WERI-Rb-1 (cell line): ENCODE measurements at regions not wholly inside any gene's neighbourhood (a gene's known extent, or its start where the extent isn't known, plus 50 kb on each side); places are given as distances from the start of the nearest gene placed in this dataset.

ENCODE experiments used
- DNase-seq: peaks from one replicate; pipeline ENCODE4 v3.0.0-alpha.2; 2020
- H3K27ac ChIP-seq: fragments of 250-450 bp; sonication (Bioruptor Pico); 2 replicates; pipeline ENCODE4 v1.5.1; 2020; ENCODE audit warnings: mild to moderate bottlenecking, moderate library complexity
- H3K27me3 ChIP-seq: fragments of 250-450 bp; sonication (Bioruptor Pico); 2 replicates; pipeline ENCODE4 v1.5.1; 2021; ENCODE audit warnings: mild to moderate bottlenecking, low read depth, moderate library complexity; ENCODE audit not compliant: insufficient read depth, severe bottlenecking
- H3K36me3 ChIP-seq: fragments of 250-450 bp; sonication (Bioruptor Pico); 2 replicates; pipeline ENCODE4 v1.5.1; 2020; ENCODE audit warnings: mild to moderate bottlenecking, moderate library complexity
- H3K4me3 ChIP-seq: 2 replicates; pipeline ENCODE4 v1.5.1; 2011; ENCODE audit warnings: low read depth, mild to moderate bottlenecking, control low read depth, low read length
- H3K9me3 ChIP-seq: fragments of 250-450 bp; sonication (Bioruptor Pico); 2 replicates; pipeline ENCODE4 v1.5.1; 2021; ENCODE audit warnings: mild to moderate bottlenecking, moderate library complexity; ENCODE audit not compliant: severe bottlenecking
- TF ChIP-seq, protein P1 (sequence below): IDR thresholded peaks from 2 replicates; pipeline ENCODE4 v1.5.1; 2011; ENCODE audit warnings: low read depth, mild to moderate bottlenecking, control low read depth, inconsistent platforms, low read length

DNA sequence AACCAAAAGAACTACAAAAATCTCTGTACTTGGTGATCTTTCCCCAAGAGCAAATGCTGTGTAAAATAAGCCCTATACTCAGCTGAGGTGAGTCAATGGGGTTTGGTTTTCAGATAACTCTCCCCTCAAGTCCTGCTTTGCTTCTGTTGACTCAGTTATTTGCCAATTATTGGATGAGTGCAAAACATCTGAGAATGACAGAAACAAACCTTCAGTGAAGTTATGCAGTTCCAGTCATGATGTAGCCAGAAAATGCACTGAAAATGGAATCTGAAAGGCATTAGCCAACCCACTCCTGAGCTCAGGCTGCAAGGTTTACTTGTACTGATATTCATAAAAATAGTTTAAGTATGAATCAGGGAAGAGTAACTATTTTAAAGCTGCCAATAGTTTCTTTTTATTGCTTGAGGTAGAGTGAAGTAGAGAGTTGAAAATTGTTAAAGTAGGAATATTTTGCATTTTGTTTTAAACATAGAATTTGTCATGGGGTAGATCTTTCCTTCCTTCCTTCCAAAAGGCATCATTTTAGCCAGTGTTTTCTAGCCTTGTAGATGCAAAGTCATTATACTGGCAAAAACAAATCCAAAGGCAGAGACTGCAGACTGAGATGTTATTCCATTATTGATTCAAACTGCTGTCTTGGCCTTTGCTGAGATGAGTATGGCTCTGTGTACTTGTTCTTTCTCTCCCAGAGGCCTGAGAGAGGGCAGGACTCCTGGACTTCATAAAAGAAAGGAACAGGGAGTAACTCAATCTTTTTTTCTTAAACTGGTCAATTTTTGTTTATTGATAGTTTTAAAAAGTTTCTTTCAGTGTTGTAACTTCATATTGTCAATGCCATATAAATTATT is 215.3 kb downstream of the RND3 start:
- DNase-seq, result no peak
- no peak overlapping the region for H3K4me3 ChIP-seq
- TF ChIP-seq, protein P1, sequence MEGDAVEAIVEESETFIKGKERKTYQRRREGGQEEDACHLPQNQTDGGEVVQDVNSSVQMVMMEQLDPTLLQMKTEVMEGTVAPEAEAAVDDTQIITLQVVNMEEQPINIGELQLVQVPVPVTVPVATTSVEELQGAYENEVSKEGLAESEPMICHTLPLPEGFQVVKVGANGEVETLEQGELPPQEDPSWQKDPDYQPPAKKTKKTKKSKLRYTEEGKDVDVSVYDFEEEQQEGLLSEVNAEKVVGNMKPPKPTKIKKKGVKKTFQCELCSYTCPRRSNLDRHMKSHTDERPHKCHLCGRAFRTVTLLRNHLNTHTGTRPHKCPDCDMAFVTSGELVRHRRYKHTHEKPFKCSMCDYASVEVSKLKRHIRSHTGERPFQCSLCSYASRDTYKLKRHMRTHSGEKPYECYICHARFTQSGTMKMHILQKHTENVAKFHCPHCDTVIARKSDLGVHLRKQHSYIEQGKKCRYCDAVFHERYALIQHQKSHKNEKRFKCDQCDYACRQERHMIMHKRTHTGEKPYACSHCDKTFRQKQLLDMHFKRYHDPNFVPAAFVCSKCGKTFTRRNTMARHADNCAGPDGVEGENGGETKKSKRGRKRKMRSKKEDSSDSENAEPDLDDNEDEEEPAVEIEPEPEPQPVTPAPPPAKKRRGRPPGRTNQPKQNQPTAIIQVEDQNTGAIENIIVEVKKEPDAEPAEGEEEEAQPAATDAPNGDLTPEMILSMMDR, result no peak
- H3K27me3 ChIP-seq, result no peaks in the 10 kb centered on the region
- H3K36me3 ChIP-seq, result no peaks in the 10 kb centered on the region
- no peaks in the 10 kb centered on the region for H3K9me3 ChIP-seq
- no peak overlapping the region for H3K27ac ChIP-seq

DNA sequence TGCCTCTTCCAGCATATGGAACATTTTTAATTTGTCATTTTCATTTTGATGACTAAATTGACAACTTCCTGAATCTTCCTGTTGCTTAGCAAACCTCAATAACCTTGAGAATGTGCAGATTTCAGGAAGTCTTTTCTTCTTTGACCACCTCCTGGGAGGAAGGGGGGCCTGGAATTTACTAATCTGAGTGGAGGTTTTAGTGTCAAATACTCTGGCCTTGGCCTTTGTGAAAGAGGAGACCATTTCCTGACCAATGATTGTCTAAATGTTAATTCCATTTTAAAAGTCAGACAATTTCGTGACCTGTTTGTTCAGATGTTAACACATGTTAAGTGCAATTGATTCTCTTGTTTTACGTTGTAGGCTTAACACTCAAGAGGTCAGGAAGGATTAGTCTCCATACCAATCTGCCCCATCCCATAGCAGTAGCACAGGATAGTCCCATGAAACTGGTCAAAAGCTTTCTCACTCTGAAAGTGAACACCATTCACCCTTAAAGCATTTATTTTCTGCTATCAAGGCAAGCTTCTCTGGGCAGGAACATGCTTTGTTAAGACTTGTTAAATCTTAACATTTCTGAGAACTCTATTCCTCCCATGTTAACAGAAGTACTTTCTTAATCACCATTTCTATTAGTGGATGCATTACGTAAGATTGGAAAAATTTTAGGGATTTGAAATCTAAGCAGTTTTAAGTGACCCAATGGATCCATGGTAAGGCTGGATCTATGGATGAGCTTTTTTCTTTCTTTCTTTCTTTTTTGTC is 219.6 kb downstream of the RND3 start:
- no peak overlapping the region for H3K4me3 ChIP-seq
- H3K36me3 ChIP-seq, result no peaks in the 10 kb centered on the region
- H3K27me3 ChIP-seq, result no peaks in the 10 kb centered on the region
- no peaks in the 10 kb centered on the region for H3K9me3 ChIP-seq
- no peak overlapping the region for H3K27ac ChIP-seq
- no peak for DNase-seq
- TF ChIP-seq, protein P1, result no peak

DNA sequence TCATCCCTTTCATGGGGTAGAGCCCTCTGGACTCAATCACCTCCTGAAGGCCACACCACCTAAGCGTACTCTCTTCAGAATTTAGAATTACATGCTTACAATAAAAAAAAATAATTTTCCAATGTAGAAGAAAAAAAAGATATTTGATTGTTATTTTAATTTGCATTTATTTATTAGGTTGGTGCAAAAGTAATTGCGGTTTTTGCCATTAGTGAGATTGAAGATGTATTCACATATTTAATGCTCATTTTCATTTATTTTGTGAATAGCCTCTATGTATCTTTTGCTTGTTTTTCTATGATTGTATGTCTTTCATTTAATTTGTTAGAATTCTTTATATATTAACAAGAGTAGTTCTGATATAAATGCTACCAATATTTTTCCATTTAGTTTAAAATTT is 220.5 kb downstream of the RND3 start:
- no peaks in the 10 kb centered on the region for H3K36me3 ChIP-seq
- no peak overlapping the region for H3K4me3 ChIP-seq
- no peaks in the 10 kb centered on the region for H3K9me3 ChIP-seq
- H3K27me3 ChIP-seq, result no peaks in the 10 kb centered on the region
- TF ChIP-seq, protein P1, result no peak
- H3K27ac ChIP-seq, result no peak overlapping the region
- no peak for DNase-seq

DNA sequence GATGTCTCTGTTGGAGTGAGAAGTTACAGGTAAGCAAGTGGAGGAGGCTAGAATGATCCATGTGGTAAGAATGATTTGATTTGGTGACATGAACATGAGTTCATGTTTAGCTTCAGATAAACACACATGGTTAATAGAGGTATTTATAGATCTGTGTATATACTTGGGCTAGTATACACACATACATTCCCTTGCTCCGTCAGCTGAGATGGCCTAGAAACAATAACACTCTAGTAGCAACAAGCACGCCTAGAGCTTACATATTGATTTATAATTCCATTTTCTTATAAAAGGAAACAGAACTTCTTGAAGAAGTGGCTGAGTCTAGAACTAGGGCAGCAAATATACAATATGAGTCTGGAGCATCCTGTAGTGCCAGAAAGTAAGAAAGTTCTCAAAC is 223.0 kb downstream of the RND3 start:
- H3K4me3 ChIP-seq, result no peak overlapping the region
- H3K27me3 ChIP-seq, result no peaks in the 10 kb centered on the region
- no peak overlapping the region for H3K27ac ChIP-seq
- TF ChIP-seq, protein P1, result no peak
- H3K9me3 ChIP-seq, result no peaks in the 10 kb centered on the region
- no peak for DNase-seq
- H3K36me3 ChIP-seq, result no peaks in the 10 kb centered on the region

DNA sequence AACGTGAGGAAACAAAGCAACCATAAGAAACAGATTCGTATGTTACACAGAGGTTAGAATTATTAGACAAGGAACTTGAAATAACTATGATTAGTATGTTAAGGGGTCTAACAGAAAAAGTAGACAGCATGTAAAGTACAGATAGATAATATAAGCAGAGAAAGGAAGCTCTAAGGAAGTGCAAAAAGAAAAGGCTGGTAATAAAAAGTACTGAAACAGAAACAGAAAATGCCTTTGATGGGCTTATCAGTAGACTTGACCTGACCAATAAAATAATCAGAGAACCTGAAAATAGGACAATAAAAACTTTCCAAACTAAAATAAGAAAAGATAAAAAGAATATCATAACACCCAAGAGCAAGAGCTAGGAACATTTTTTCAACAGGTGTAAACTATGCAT is 225.8 kb downstream of the RND3 start:
- no peaks in the 10 kb centered on the region for H3K36me3 ChIP-seq
- no peaks in the 10 kb centered on the region for H3K9me3 ChIP-seq
- peaks cover 3% of the 10 kb centered on the region for H3K27me3 ChIP-seq
- DNase-seq, result no peak
- H3K27ac ChIP-seq, result no peak overlapping the region
- TF ChIP-seq, protein P1, result no peak
- no peak overlapping the region for H3K4me3 ChIP-seq
